ENCODE measurements at regions not wholly inside any gene's neighbourhood (a gene's known extent, or its start where the extent isn't known, plus 50 kb on each side); places are given as distances from the start of the nearest gene placed in this dataset.
A peak's percentile ranks its signal among the peaks of the same experiment; 100 is the strongest.
"Not testable (repeated sequence)": the region's sequence is repeated elsewhere in the genome, so short reads cannot be mapped to it uniquely, and the experiment has no call there.

DNA sequence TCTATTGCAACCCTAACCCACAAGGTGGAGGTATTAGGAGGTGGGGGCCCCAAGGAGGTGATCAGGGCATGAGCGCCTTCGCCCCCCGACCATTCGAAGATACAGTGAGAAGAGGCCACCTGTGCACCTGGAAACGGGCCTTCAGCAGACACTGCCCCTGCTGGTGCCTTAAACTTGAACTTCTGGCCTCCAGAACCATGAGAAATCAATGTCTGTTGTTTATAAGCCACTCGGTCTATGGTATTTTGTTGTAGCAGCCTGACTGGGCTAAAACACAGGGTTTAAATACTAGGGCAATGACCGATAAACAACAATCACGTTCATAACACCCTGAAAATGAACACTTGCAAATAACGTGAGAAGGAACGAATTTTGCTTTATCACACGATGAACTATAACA is 85.2 kb upstream of the USP29 start:
- no peak for DNase-seq

DNA sequence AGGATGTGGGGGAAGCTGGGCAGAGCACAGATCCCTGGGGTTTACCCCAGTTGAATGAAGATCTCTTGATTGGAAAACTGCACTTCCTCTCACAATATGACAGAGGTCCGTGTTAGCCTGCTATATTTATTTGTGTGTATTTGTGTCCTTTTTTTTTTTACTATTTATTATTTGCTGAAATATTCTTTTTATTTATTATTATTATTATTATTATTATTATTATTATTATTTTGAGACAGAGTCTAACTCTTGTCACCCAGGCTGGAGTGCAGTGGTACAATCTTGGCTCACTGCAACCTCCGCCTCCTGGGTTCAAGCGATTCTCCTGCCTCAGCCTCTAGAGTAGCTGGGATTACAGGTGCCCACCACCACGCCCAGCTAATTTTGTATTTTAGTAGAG is 84.0 kb upstream of the USP29 start:
- not testable (repeated sequence) for DNase-seq

DNA sequence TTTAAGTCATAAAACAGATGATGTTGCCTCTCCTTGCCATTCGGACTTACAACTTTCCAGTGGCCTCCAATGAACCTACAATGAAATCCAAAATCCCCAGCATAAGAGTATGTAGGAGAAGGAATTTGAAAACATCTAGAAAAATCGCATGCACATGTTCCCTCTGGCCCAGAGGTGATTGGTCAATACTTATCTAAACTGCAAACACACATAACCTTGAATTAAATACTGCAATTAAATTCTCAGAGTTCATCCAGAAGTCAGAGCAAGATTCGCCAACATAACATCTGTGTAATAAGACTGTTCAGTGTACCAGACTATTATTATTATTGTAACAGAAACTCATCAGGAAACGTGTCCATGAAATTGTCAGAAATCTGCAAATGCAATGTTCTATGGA is 82.2 kb upstream of the USP29 start:
- no peak for DNase-seq

DNA sequence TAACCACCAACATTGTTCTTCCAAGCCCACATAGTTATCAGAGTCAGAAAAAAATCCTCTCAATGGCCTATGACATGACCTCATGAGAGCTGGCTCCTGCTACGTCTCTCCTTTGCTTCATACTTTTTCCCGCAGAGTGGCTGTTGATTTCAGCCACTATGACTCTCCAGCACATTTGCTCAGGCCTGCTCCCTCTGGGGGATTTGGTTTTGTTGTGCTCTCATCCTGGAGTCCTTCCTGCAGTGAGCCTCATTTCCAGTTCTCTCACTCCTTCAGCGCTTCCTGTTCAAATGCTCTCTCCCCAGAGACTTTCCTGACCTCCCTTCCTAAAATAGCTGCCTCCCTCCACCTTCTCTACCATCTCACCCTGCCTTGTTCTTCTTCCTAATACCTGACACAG is 72.0 kb upstream of the USP29 start:
- no peak for DNase-seq

DNA sequence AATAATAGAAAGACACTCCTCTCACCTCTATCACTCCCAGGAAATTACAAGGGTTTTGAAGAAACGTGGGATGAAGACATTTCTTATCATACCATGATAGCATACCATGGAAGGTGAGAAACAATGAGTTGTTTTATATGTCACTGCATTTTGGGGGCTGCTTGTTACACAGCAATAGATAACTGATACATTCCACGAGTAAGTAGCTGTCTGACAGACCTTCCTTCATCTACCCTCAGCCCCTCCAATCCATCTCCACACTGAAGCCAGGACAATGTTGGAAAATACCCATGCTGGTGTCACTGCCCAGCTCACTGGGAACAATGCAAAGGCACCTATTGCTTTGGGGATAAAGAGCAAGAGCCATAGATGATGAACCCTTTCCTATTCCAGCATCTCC is 68.9 kb upstream of the USP29 start:
- DNase-seq, result no peak

DNA sequence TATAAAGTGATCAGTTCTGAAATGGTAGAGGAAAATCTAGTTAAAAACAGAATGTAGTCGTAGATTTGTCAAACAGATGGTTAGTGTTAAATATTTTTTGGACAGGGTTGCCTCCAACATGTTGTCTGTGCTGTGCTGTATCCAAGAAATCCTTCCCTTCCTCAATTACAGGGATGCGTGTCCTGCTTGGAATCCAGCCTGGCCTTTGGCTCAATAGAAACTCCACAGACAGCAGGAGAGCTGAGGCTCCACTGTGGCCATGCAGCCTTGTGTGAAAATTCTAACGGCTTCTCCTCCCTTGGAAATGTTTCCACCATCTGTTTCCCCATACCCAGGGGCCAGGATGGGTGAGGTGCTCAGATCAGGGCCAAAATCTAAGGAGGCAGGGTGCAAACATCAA is 67.7 kb upstream of the USP29 start:
- no peak for DNase-seq

DNA sequence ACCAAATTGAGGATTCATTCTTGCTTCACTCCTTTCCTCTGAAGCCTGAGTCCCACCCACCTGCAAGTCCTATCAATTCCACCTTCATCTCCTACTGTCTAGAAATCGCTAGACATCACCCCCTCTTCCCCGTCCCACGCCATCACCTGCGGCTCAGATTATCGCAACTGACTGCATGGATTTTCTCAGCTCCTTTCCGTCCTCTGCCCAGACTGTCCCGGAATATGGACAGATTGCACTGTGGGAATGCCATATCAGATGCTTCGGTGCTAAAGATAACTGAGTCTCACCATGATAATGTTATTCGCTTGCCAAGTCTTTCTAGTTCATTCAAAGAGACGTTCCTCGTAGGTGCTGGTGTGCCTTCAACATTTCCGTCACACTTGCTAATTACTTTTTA is 66.4 kb upstream of the USP29 start:
- peak in 1 of 2 donors; percentile 30 for DNase-seq

DNA sequence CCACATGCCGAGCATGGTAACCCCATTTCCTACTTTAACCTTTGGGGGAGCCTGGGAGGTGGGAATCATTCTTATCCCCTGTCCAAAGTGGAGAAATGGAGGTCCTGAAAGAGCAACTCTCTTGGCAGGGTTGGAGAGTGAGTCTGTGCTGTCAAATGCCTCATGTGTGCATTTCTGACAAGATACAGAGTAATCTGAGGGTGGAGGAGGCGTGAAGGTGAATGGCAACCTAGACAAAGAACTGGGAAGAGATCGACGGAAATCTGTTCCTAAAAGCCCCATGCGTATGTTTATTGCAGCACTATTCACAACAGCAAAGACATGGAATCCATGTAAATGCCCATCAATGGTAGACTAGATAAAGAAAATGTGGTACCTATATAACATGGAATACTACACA is 63.8 kb upstream of the USP29 start:
- no peak for DNase-seq

DNA sequence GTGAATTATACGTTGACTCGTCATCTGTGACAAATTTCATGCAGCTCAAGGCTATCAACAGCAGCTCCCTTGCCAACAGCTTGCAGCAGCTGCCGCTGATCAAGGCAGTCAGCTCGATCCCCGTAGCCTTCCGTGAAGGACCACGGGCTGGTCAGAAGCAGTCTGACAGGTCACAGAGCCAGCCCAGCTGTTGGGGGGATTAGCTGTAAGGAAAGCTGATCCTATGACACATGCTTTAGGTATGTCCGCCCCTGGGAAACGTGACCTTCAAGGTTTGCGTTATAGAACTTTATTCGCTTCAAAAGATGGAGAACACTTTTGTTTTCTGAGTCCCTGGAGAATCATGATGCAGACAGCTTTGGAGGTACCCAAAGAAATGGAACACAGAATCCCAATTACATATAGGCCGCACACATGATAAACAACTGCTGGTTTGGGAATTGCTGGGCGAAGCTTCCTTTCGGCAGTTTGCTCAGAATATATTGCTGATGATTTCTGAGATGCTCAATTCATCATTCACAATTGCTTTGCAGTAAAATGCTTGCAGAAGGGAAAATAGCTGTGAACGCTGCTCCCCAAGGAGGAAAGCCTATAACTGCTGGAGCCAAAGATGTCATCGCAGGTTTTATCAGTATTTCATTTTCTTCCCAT is 62.6 kb upstream of the USP29 start:
- no peak for DNase-seq

DNA sequence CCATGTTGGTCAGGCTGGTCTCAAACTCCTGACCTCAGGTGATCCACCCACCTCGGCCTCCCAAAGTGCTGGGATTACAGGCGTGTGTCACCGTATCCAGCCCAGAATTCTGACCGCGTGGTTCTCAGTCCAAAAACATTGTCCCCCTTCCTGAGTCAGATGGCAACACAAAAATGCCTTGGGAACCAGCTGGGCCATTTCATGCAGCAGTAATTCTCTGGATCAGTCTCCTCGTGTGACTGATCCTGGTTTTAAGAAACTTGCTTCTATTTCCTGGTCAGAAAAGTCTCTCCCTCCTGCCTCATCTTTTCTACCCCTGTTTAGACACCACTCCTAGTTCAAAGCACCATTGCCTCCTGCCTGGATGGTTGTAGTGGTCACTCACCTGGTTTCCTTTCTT is 60.9 kb upstream of the USP29 start:
- no peak for DNase-seq

DNA sequence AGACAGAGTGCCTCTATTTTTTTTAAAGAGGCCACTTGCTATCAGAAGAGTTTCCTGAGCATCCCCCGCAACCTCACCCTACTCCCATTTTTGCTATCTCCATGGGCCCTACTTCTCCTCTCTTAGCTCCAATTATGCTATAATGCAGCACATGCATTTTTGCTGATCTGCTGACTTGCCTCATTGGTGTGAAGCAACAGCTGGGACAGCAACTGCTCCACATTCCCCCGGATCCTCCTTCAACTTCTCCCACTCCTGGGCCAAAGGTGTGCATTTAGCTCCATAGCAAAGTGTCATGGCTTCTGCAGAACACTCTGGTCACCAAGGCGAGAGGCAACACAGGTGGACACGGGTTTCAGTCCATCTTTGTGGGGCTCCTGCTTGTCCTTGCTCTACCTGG is 56.7 kb upstream of the USP29 start:
- DNase-seq, result no peak

DNA sequence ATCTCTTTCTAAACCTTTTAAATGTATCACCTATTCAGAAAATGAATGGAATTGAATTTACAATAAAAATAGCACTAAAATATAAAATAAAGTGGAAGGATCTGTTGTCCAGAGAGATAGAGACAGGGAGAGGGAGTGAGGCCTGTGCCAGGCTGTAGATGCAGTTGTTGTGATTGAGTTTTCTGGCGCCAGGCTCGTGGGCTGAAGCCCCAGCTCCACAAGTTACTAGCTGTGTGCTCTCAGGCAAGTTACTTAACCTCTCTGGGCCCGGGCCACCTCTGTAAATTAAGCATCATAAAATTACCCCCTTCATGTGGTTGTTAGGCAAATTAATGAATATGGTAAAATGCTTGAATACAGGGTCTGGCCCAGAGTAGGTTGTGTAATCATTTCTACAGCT is 52.3 kb upstream of the USP29 start:
- no peak for DNase-seq

DNA sequence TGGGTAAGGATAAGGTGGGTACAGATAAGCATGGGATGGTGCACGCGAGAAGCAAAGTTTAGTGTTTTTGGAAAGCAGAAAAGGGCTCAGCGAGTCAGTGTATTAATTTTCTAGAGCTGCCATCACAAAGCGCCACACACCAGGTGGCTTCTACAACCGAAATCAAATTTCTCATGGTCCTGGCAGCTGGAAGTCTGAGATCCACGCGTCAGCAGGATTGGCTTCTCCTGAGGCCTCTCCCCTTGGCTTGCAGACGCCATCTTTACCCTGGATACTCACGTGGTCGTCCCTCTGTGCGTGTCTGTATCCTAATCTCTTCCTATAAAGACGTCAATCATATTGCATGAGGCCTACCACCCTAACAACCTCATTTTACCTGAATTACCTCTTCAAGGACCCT is 51.5 kb upstream of the USP29 start:
- no peak for DNase-seq

DNA sequence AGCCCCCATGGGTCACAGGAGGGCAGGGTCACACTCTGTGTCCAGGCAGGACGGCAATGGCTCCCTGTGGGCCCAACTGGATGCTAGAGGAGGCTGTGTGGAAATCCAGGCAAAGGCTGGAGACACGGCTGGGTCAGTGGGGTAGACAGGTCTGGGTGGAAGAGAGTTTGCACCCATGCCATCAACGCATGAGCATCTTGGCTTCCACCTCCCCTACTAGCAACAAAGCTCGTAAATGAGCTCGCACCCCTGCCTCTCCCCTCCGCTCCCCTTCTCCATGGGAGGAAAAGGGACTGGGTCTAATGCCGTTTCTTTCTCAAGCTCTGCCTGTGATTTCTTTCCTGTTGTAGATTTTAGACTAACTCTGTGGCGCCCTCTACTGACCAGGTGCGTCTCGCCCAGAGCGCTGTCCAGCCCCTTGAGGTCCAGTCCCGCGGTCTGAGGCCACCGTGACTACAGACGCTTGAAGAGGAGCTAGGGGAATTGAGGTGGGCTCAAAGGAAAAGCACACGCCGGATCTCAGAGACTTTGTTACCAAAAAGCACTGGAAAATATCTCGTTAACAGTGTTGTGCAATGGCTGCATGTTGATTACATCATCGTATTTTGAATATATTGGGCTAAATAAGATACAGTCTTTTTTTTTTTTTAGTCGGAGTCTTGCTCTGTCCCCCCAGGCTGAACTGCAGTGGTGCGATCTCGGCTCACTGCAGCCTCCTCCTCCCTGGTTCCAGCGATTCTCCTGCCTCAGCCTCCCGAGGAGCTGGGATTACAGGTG is 50.7 kb upstream of the USP29 start:
- peak in 1 of 2 donors; percentile 1 for DNase-seq
